ENCODE measurements at regions not wholly inside any gene's neighbourhood (a gene's known extent, or its start where the extent isn't known, plus 50 kb on each side); places are given as distances from the start of the nearest gene placed in this dataset.

DNA sequence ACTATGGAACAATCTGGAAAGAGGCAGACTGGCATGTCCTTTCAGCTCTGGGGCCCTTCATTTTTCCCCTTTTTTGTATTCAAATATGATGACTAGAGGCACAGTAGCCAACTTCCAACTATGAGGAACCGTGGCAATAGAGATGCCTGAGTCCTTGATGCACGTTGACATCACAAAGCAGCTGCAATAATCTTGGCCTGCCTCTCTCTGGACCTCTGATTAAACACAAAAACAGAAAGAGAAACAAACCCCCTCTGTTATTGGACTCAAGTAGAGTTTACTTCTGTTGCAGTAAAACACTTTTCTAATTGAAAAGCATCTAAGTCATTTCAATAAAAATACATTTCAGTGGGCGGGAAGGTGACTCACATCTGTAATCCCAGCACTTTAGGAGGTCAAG is 122.2 kb upstream of the GRAMD2B start:
- Mint-ChIP-seq H3K9me3 (peaks cover 0 to 8% (median 2%) of the 10 kb centered on the region in 6 donors), H3K4me1 (no peaks in the 10 kb centered on the region), H3K27ac (no peak overlapping the region), H3K27me3 (ENCODE audit: low read depth in 3 of 3) (peaks cover 0 to 1% (median 0%) of the 10 kb centered on the region in 3 donors), H3K36me3 (no peaks in the 10 kb centered on the region), H3K4me3 (no peak overlapping the region)
- no peak for DNase-seq

DNA sequence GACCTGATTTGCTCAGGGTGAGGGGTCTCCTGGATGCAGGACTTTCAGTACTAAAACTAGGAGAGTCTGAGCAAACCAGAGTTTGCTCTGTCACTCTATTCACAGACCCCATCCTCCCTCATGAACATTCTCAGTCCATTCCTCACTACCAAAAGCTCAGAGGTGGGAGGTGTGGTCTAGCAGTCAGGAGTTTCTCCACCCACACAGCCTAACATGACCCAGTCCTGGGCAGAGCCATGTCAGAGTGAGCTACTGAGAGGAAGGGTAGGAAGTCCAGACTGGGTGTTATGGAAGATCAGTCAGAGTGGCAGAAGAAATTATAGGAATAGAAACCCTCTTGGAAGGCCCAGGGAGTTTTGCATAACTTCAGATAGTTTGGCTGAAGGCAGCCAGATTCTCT is 113.3 kb upstream of the GRAMD2B start:
- no peaks in the 10 kb centered on the region for H3K4me1 Mint-ChIP-seq
- peaks cover 0 to 5% (median 0%) of the 10 kb centered on the region in 3 donors for H3K27me3 Mint-ChIP-seq (ENCODE audit: low read depth in 3 of 3)
- H3K27ac Mint-ChIP-seq: no peak overlapping the region
- H3K4me3 Mint-ChIP-seq: no peak overlapping the region
- DNase-seq: no peak
- H3K9me3 Mint-ChIP-seq: no peaks in the 10 kb centered on the region
- H3K36me3 Mint-ChIP-seq: no peaks in the 10 kb centered on the region

DNA sequence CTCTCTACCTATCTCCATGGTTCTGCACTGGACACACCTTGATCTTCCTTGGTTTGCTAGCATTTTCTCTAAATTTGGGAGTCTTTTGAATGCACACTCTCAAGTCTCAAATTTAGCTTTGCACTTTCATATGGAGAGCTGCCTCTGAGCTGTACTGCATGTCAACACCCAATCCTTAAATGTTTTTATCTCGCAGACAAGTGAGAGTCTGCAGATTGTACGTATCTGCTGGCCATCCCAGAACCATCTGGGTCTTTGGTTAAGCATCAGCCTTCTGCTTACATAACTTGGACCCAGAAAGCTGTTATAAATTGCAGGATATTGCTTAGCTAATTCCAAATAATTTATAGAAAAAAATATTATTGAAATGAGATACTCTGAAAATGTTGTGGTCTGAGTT is 111.4 kb upstream of the GRAMD2B start:
- H3K27me3 Mint-ChIP-seq (ENCODE audit: low read depth in 3 of 3): peaks cover 0 to 4% (median 0%) of the 10 kb centered on the region in 3 donors
- H3K27ac Mint-ChIP-seq: no peak overlapping the region
- H3K36me3 Mint-ChIP-seq: no peaks in the 10 kb centered on the region
- H3K4me1 Mint-ChIP-seq: no peaks in the 10 kb centered on the region
- no peak for DNase-seq
- H3K9me3 Mint-ChIP-seq: no peaks in the 10 kb centered on the region
- no peak overlapping the region for H3K4me3 Mint-ChIP-seq

DNA sequence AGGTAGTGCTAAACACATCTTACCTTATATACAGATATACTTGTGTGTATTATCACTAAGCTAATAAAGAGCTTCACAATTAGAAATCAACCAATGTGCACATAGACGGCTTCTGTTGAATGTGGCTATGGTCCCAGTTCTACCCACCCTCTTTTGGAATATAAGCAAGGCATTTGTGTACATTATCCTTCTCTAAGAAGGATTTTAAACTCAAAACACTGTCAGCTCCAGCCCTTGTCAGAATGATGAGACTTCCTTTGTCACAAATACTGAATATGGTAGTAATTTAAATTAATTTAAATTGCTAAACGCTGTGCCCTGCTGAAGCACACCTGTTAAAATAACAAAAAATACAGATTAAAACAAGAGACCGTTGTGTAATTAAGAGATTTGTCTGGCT is 107.9 kb upstream of the GRAMD2B start:
- no peak for DNase-seq
- no peaks in the 10 kb centered on the region for H3K4me1 Mint-ChIP-seq
- no peaks in the 10 kb centered on the region for H3K36me3 Mint-ChIP-seq
- H3K27me3 Mint-ChIP-seq (ENCODE audit: low read depth in 3 of 3): peaks cover 0 to 4% (median 0%) of the 10 kb centered on the region in 3 donors
- no peak overlapping the region for H3K4me3 Mint-ChIP-seq
- H3K27ac Mint-ChIP-seq: no peak overlapping the region
- no peaks in the 10 kb centered on the region for H3K9me3 Mint-ChIP-seq

DNA sequence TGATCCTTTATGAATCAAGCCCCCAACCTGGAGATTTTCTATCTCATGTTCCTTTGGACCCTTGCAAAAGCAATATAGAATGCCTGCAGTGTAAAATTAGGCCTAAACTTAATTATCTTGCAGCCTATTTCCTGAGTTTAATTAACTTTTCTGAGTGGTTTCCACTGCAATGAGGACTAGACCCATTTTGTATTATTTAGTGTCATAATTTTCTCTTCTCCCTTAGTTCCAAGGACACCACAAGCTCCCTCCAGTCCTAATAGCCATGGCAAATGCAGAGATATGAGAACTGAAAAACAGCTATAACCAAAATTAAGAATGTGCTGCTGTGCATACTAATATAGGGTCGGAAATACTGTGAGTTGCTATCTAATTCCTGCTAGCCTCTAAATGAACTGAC is 90.9 kb upstream of the GRAMD2B start:
- Mint-ChIP-seq H3K4me3 (no peak overlapping the region), H3K9me3 (no peaks in the 10 kb centered on the region), H3K36me3 (no peaks in the 10 kb centered on the region), H3K27me3 (ENCODE audit: low read depth in 3 of 3) (peaks cover 2 to 3% (median 2%) of the 10 kb centered on the region in 3 donors), H3K4me1 (no peaks in the 10 kb centered on the region), H3K27ac (no peak overlapping the region)
- no peak for DNase-seq

DNA sequence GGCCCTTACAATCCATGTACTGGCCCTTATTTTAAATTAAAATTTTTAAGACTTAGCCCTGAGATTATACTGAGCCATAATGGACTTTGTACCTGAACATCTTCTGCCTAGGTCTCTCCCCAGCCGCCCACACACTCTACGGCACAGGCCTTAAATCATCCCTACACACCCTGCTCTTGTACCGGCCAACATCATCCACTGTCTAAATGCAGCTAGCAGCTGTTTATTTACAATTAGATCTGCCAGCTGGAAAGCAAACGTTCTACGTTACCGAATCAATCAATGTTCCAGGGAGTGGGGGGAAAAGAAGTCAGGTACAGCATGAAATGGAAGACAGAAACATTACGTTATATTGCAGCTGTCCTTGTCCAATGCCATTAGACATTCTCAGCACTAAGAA is 88.4 kb upstream of the GRAMD2B start:
- no peaks in the 10 kb centered on the region for H3K4me1 Mint-ChIP-seq

DNA sequence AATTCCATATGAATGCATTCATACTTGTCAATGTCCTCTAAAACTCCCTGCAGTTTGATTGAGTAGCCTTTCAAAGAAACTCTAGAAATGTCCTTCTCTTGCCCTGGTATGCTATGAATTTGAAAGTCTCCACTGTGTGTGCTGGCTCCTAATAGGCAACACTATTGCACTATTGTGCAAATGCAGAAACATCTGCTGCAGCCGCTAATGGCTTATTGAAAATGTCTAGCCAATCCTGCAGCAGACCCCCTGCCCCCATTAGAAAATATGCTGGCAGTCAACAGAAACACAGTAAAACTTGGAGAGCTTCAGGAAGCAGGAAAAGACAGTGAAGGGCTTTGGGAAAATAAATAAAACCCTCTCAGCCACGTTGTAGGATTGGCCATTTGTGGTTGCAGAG is 87.3 kb upstream of the GRAMD2B start:
- Mint-ChIP-seq H3K4me3 (no peak overlapping the region), H3K4me1 (no peaks in the 10 kb centered on the region)

More for the DNA sequence above, 88.4 kb upstream of the GRAMD2B start:
- peaks cover 0 to 7% (median 0%) of the 10 kb centered on the region in 3 donors for H3K27me3 Mint-ChIP-seq (ENCODE audit: low read depth in 3 of 3)
- no peak overlapping the region for H3K4me3 Mint-ChIP-seq
- DNase-seq: no peak
- H3K27ac Mint-ChIP-seq: no peak overlapping the region
- H3K36me3 Mint-ChIP-seq: no peaks in the 10 kb centered on the region
- H3K9me3 Mint-ChIP-seq: no peaks in the 10 kb centered on the region

DNA sequence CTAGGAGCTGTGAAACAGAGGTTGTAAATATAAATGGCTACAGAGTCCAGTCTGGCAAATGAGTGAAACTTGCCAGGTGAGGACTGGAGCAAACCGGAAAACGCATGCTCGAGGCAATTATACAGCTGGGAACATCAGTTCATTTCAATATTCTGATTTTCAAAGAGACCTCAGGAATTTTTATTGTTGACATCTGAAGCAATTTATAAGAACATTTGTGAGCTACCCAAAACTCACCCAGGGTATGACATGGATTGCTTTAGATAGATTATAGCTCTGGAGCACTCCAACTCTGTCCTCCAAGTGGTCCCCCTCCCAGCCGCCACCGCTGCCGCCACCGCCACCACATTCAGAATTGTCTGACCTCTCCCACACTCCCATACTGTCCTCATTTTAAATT is 84.6 kb upstream of the GRAMD2B start:
- Mint-ChIP-seq H3K27ac (no peak overlapping the region), H3K4me3 (no peak overlapping the region), H3K9me3 (no peaks in the 10 kb centered on the region), H3K4me1 (no peaks in the 10 kb centered on the region), H3K36me3 (no peaks in the 10 kb centered on the region), H3K27me3 (ENCODE audit: low read depth in 3 of 3) (peaks cover 0 to 13% (median 0%) of the 10 kb centered on the region in 3 donors)
- DNase-seq: no peak

More for the DNA sequence above, 87.3 kb upstream of the GRAMD2B start:
- H3K27ac Mint-ChIP-seq: no peak overlapping the region
- no peaks in the 10 kb centered on the region for H3K36me3 Mint-ChIP-seq
- no peaks in the 10 kb centered on the region for H3K9me3 Mint-ChIP-seq
- no peak for DNase-seq
- H3K27me3 Mint-ChIP-seq (ENCODE audit: low read depth in 3 of 3): peaks cover 0 to 7% (median 0%) of the 10 kb centered on the region in 3 donors

DNA sequence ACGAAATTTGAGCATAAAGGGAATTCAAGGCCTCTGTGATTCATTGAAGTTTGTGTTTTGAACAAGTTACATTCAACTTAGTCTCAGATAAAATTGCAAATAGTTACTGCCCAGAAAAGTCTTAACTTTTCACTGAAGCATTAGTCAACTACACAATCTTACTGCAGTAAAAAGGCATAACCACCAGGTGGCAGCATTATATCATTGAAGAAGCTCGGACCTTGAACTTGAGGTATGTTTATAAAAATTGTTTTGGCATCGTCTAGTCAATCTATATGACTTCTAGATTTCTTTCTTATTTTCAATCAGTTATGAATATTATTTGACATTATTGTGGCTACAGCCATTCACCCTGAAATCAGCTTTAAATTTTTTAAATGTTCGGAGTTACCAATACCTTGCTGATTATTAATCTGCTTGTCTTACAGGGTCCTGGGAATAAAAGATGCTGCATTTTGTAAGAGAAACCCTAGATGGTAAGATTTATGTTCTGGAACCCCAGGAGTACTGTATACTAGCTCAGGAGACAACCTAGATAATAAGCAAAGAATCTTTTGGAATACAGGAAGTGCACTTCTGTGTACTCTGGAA is 83.9 kb upstream of the GRAMD2B start:
- Mint-ChIP-seq H3K9me3 (no peaks in the 10 kb centered on the region), H3K36me3 (no peaks in the 10 kb centered on the region), H3K27me3 (ENCODE audit: low read depth in 3 of 3) (peaks cover 0 to 13% (median 0%) of the 10 kb centered on the region in 3 donors), H3K4me3 (no peak overlapping the region), H3K27ac (no peak overlapping the region), H3K4me1 (no peaks in the 10 kb centered on the region)
- peak; percentile 44 to 59 (median 46) for DNase-seq

DNA sequence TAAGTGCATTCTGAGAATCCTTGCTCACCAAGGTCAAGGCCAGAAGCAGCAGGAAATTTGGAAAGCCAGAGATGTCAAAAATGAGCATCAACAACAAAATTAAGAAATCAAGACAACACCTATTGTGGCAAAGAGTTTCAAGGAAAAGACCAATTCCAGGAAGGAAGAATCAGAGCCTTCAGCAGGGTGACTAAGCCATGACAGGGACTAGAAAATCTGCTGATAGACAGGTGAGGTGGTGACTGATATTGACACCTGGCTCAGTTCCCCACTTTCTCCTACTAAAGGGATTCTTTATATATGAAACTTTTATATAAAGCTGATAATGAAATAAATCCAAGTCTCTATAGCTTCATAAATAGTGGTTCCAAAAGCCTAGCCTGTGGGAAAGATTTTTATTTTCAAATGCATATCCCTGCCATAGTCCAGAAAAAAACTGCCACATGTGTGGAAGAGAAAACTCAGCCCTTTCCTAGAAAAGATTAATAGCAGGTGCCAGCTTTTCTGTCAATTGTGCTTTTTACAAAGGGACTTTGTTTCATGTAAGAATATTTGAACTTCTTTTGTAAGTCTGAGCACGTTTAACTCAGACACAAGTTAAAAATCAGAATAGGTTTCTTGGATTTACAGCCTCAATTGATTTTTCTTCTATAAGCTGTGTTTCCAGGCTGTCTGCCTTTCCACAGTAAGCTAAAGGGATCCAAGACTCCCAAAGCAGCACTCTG is 81.1 kb upstream of the GRAMD2B start:
- Mint-ChIP-seq H3K9me3 (no peaks in the 10 kb centered on the region), H3K4me3 (no peak overlapping the region), H3K36me3 (no peaks in the 10 kb centered on the region), H3K27me3 (ENCODE audit: low read depth in 3 of 3) (peaks cover 0 to 10% (median 2%) of the 10 kb centered on the region in 3 donors), H3K4me1 (no peaks in the 10 kb centered on the region), H3K27ac (no peak overlapping the region)
- no peak for DNase-seq

DNA sequence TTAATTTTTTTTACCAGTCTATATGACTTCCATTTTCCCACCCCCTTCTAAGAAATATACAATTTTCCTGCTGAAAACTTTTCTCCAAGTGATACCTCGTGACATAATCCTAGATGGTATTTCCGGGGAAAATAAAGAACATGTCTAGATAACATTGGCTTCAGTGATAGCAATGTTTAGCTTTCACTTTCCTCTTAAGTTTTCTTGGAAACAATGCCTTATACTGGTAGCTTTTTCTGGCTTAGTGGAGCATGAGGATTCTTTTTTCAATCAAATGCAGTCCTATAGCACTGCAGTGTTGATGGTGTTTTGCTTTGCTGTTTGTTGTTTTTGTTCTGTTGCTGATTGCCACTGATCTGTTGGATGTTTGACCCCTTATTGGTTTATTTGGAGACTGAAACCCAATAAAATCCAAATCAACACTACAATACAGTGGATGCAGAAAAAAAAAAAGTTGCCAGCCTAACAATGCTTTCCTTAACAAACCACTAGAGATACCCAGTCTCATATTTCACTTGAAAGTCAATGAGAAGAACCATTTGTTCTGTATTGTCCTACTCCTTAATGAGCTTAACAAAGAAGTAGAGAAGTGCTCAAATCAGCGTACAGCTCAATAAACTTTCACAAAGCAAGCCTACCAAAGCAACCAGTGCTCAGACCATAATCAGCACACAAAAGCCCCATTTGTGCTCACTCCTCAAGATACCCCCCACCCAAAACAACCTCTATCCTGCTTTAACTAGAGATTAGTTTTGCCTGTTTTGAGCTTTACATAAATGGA is 74.2 kb upstream of the GRAMD2B start:
- H3K4me1 Mint-ChIP-seq: peaks cover 2% of the 10 kb centered on the region in 2 donors
- H3K4me3 Mint-ChIP-seq: no peak overlapping the region
- H3K9me3 Mint-ChIP-seq: no peaks in the 10 kb centered on the region
- H3K27ac Mint-ChIP-seq: no peak overlapping the region
- H3K27me3 Mint-ChIP-seq (ENCODE audit: low read depth in 3 of 3): peaks cover 0 to 10% (median 6%) of the 10 kb centered on the region in 3 donors
- H3K36me3 Mint-ChIP-seq: no peaks in the 10 kb centered on the region
- DNase-seq: no peak

DNA sequence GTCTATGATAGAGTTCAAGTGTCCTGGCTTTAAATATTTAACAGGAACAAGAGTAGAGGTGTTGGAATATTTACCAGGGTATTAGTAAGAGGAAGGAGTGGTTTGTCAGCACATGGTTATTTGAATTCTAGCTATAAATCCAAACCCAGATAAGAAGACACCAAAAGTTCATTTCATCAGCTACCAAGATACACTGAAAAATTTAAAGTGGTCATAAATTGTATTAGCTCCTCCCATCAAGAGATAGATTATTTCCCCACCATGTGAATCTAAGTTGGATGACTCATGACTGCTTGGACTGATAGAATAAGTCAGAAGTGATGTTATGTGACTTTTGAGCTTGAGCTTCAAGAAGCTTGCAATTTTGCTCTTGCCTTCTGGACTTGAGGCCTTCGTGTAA is 72.1 kb upstream of the GRAMD2B start:
- no peak for DNase-seq
- no peak overlapping the region for H3K27ac Mint-ChIP-seq
- H3K36me3 Mint-ChIP-seq: no peaks in the 10 kb centered on the region
- peaks cover 9 to 10% of the 10 kb centered on the region in 2 donors for H3K4me1 Mint-ChIP-seq
- peaks cover 0 to 13% (median 4%) of the 10 kb centered on the region in 3 donors for H3K27me3 Mint-ChIP-seq (ENCODE audit: low read depth in 3 of 3)
- H3K9me3 Mint-ChIP-seq: no peaks in the 10 kb centered on the region
- H3K4me3 Mint-ChIP-seq: no peak overlapping the region

DNA sequence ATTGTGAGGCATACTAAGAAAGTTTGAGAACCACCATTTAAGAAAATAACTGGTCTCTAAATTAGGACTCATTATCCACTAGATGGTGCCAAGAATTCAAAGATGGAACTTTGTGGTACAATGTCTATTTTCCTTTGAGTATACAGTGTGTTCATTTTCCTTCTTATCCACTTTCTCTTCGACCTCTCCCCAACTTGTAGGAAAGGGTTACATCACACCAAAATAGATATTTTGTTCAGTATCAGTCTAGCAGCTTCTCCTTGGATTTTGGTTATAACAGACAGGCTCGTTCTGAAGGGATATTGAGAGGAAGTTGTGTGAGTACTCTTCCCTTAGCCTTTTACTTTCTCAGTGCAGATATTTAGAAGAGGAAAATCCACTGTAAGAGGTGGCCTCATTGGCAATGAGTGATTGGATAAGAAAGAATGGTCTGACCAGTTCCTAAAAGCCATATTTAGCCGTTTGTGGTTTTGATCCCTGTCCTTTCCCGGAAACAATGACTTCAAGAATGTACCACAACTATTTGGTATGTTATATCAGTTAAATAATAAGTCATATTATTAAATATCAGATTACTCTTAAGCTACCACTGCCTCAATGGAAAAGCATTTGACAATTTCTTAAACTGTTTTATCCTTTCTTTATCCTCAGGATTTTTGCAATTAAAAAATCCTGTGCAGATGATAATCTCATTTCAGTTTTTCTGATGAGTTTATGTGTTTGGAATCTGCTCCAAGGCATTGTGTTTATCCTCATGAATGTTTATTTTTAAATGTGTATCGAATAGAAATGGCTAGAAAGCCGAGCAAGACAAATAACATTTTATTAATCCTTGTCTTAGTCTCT is 69.0 kb upstream of the GRAMD2B start:
- no peaks in the 10 kb centered on the region for H3K36me3 Mint-ChIP-seq
- peak overlapping the region in 4 of 5 donors; percentile 3 to 68 (median 40) for H3K4me3 Mint-ChIP-seq
- peak overlapping the region in 2 of 6 donors; percentile 10 to 14 for H3K27ac Mint-ChIP-seq
- peak in 2 of 3 donors; percentile 26 to 41 for DNase-seq
- H3K9me3 Mint-ChIP-seq: no peaks in the 10 kb centered on the region
- peaks cover 0 to 7% (median 0%) of the 10 kb centered on the region in 3 donors for H3K27me3 Mint-ChIP-seq (ENCODE audit: low read depth in 3 of 3)
- peaks cover 13 to 19% of the 10 kb centered on the region in 2 donors for H3K4me1 Mint-ChIP-seq
